H1 (cell line): ENCODE measurements at regions not wholly inside any gene's neighbourhood (a gene's known extent, or its start where the extent isn't known, plus 50 kb on each side); places are given as distances from the start of the nearest gene placed in this dataset.

Experiments
- CTCF ChIA-PET: fragments of 300-600 bp; sonication (Branson Sonifier 250); formaldehyde crosslinking; loops from one replicate; lab custom pipeline; 2021; ENCODE audit not compliant: partially characterized antibody; lab: Charles Lee
- POLR2A ChIA-PET: fragments of 300-600 bp; sonication (Branson Sonifier 250); formaldehyde crosslinking; loops from one replicate; lab custom pipeline; 2021; ENCODE audit warnings: inconsistent platforms; ENCODE audit not compliant: partially characterized antibody; lab: Charles Lee
- DNase-seq, 2 experiments: peaks; one replicate each; pipeline versions ENCODE4 v3.0.0 to v3.0.0-alpha.2; 2010 to 2022; ENCODE audit warnings: low spot score in 2 of 2, low read depth in 1 of 2, mixed read lengths in 1 of 2
- FAIRE-seq: peaks from 2 replicates; lab custom pipeline; 2011; peaks lifted over from hg19 to GRCh38; lab: Jason Lieb, UNC
- H2AFZ ChIP-seq: 2 replicates; pipeline ENCODE4 v1.8.1; 2012; ENCODE audit warnings: low read length, inconsistent platforms
- H2AK5ac ChIP-seq: 2 replicates; pipeline ENCODE4 v1.6.1; 2013; ENCODE audit warnings: low read depth, low read length
- H2BK120ac ChIP-seq: replicated peaks from 2 replicates; pipeline ENCODE3; 2013; ENCODE audit warnings: low read depth, low read length, inconsistent platforms
- H2BK12ac ChIP-seq: 2 replicates; pipeline ENCODE4 v1.6.1; 2013; ENCODE audit warnings: low read depth, low read length
- H2BK15ac ChIP-seq: 2 replicates; pipeline ENCODE4 v1.6.1; 2013; ENCODE audit warnings: low read length
- H2BK20ac ChIP-seq: 2 replicates; pipeline ENCODE4 v1.6.1; 2013; ENCODE audit warnings: low read length
- H2BK5ac ChIP-seq: 2 replicates; pipeline ENCODE4 v1.6.1; 2013; ENCODE audit warnings: low read depth, low read length
- H3K14ac ChIP-seq: 2 replicates; pipeline ENCODE4 v1.6.1; 2013; ENCODE audit warnings: inconsistent platforms; ENCODE audit not compliant: insufficient read length
- H3K18ac ChIP-seq: 2 replicates; pipeline ENCODE4 v1.6.1; 2013; ENCODE audit warnings: low read length; ENCODE audit errors: extremely low read depth
- H3K23ac ChIP-seq: 2 replicates; pipeline ENCODE4 v1.6.1; 2013; ENCODE audit warnings: inconsistent platforms; ENCODE audit not compliant: insufficient read length
- H3K23me2 ChIP-seq: 2 replicates; pipeline ENCODE4 v1.6.1; 2013; ENCODE audit warnings: low read depth, low read length
- H3K27ac ChIP-seq: 2 replicates; pipeline ENCODE4 v1.6.1; 2011; ENCODE audit warnings: low read depth, low read length, inconsistent platforms
- H3K27me3 ChIP-seq, 4 experiments: replicated peaks in 1 of 4; 1 replicate in 1 of 4; 2 replicates in 3 of 4; pipeline versions ENCODE4 v1.6.1 to v1.8.1; 2011 to 2013; ENCODE audit warnings: low read length in 3 of 4, mild to moderate bottlenecking in 3 of 4, inconsistent platforms in 2 of 4, mixed read lengths in 2 of 4, moderate library complexity in 1 of 4; ENCODE audit not compliant: control insufficient read depth in 3 of 4, insufficient read depth in 3 of 4; ENCODE audit errors: extremely low read depth in 1 of 4
- H3K36me3 ChIP-seq, 4 experiments: 2 replicates each; pipeline versions ENCODE4 v1.6.1 to v1.8.1; 2011 to 2013; ENCODE audit warnings: mild to moderate bottlenecking in 4 of 4, low read length in 3 of 4, moderate library complexity in 2 of 4, control low read depth in 1 of 4, inconsistent platforms in 1 of 4; ENCODE audit not compliant: insufficient read depth in 4 of 4, control insufficient read depth in 2 of 4
- H3K4ac ChIP-seq: replicated peaks from 2 replicates; pipeline ENCODE3; 2013; ENCODE audit warnings: low read length, low read depth, mixed read lengths, inconsistent platforms; ENCODE audit not compliant: insufficient read length
- H3K4me1 ChIP-seq, 4 experiments: replicated peaks in 1 of 4; 1 replicate in 1 of 4; 2 replicates in 3 of 4; pipeline versions ENCODE4 v1.6.1 to v1.8.1; 2011 to 2013; ENCODE audit warnings: low read length in 3 of 4, inconsistent platforms in 2 of 4, mixed read lengths in 1 of 4; ENCODE audit not compliant: insufficient read depth in 4 of 4, control insufficient read depth in 3 of 4
- H3K4me2 ChIP-seq, 2 experiments: 2 replicates each; pipeline versions ENCODE4 v1.6.1 to v1.8.1; 2011 to 2013; ENCODE audit warnings: low read depth in 2 of 2, low read length in 2 of 2, control low read depth in 1 of 2, inconsistent platforms in 1 of 2, mild to moderate bottlenecking in 1 of 2; ENCODE audit not compliant: insufficient read depth in 1 of 2
- H3K4me3 ChIP-seq, 4 experiments: fragments of 200-600, 300-600 bp in 1 of 4; sonication (generic), shearing (Covaris generic), sonication (Bioruptor Twin) in 1 of 4; 2 replicates each; pipeline versions ENCODE4 v1.5.1 to v1.8.1; 2011 to 2016; ENCODE audit warnings: low read length in 4 of 4, low read depth in 3 of 4, control low read depth in 2 of 4, inconsistent platforms in 2 of 4, mild to moderate bottlenecking in 2 of 4, mixed read lengths in 1 of 4, moderate library complexity in 1 of 4; ENCODE audit not compliant: insufficient read depth in 2 of 4; ENCODE audit errors: extremely low read depth in 1 of 4
- H3K56ac ChIP-seq: replicated peaks from 2 replicates; pipeline ENCODE3; 2013; ENCODE audit warnings: low read depth, mild to moderate bottlenecking, mixed read lengths, low read length, inconsistent platforms; ENCODE audit not compliant: insufficient read length
- H3K79me1 ChIP-seq: 2 replicates; pipeline ENCODE4 v1.6.1; 2013; ENCODE audit warnings: low read depth, low read length, control low read depth
- H3K79me2 ChIP-seq, 2 experiments: 2 replicates each; pipeline versions ENCODE4 v1.6.1 to v1.8.1; 2012 to 2013; ENCODE audit warnings: low read length in 2 of 2, mild to moderate bottlenecking in 2 of 2, inconsistent platforms in 1 of 2; ENCODE audit not compliant: insufficient read depth in 2 of 2, control insufficient read depth in 1 of 2
- H3K9ac ChIP-seq, 4 experiments: replicated peaks in 1 of 4; 1 replicate in 1 of 4; 2 replicates in 3 of 4; pipeline versions ENCODE4 v1.6.1 to v1.8.1; 2011 to 2013; ENCODE audit warnings: low read depth in 3 of 4, low read length in 3 of 4, control low read depth in 2 of 4, mild to moderate bottlenecking in 2 of 4, moderate library complexity in 2 of 4, inconsistent platforms in 1 of 4; ENCODE audit errors: extremely low read depth in 1 of 4
- H3K9me3 ChIP-seq, 2 experiments: 2 replicates each; pipeline versions ENCODE4 v1.6.1 to v1.8.1; 2012 to 2013; ENCODE audit warnings: mild to moderate bottlenecking in 2 of 2, moderate library complexity in 2 of 2, control low read depth in 1 of 2, inconsistent platforms in 1 of 2, low read depth in 1 of 2, low read length in 1 of 2, mixed read lengths in 1 of 2; ENCODE audit not compliant: insufficient read depth in 2 of 2
- H4K20me1 ChIP-seq, 2 experiments: replicated peaks in 1 of 2; 2 replicates each; pipeline versions ENCODE3 to v1.8.1; 2011 to 2013; ENCODE audit warnings: inconsistent platforms in 2 of 2, low read length in 2 of 2, mild to moderate bottlenecking in 1 of 2; ENCODE audit not compliant: insufficient read depth in 2 of 2, control insufficient read depth in 1 of 2
- H4K5ac ChIP-seq: 2 replicates; pipeline ENCODE4 v1.6.1; 2013; ENCODE audit warnings: low read length, low read depth, mixed read lengths, inconsistent platforms; ENCODE audit not compliant: insufficient read length
- H4K8ac ChIP-seq: 2 replicates; pipeline ENCODE4 v1.8.0; 2013; ENCODE audit warnings: mild to moderate bottlenecking, moderate library complexity, low read length, inconsistent platforms; ENCODE audit not compliant: insufficient read depth; ENCODE audit errors: extremely low read depth
- H4K91ac ChIP-seq: replicated peaks from 2 replicates; pipeline ENCODE3; 2013; ENCODE audit warnings: low read length, mixed read lengths, inconsistent platforms; ENCODE audit not compliant: insufficient read length
- BACH1 ChIP-seq: IDR thresholded peaks from 2 replicates; pipeline ENCODE4 v1.6.1; 2012; ENCODE audit warnings: low read length, improper control_type of control experiment
- BCL11A ChIP-seq, 2 experiments: IDR thresholded peaks; one replicate each; pipeline ENCODE4 v1.6.1; 2011; ENCODE audit warnings: low read depth in 2 of 2, low read length in 2 of 2, mild to moderate bottlenecking in 2 of 2
- EZH2 ChIP-seq: fragments of 200-600 bp; sonication (generic); IDR thresholded peaks from 2 replicates; pipeline ENCODE4 v1.7.1; 2012; ENCODE audit warnings: low read depth, mild to moderate bottlenecking, moderate library complexity, low read length, inconsistent platforms; ENCODE audit not compliant: severe bottlenecking
- HDAC2 ChIP-seq, 2 experiments: fragments of 300-600 bp in 1 of 2; sonication (generic) in 1 of 2; IDR thresholded peaks; 2 replicates each; pipeline ENCODE4 v1.6.1; 2011 to 2012; ENCODE audit warnings: low read depth in 2 of 2, low read length in 2 of 2, mild to moderate bottlenecking in 2 of 2, moderate library complexity in 2 of 2, borderline replicate concordance in 1 of 2, inconsistent platforms in 1 of 2
- KDM5A ChIP-seq: fragments of 200-600 bp; IDR thresholded peaks from 2 replicates; pipeline ENCODE4 v1.7.1; 2012; ENCODE audit warnings: mild to moderate bottlenecking, low read length, inconsistent platforms, mixed read lengths
- NANOG ChIP-seq: IDR thresholded peaks from 2 replicates; pipeline ENCODE4 v1.6.1; 2011; ENCODE audit warnings: low read length, low read depth, mild to moderate bottlenecking, inconsistent platforms; ENCODE audit not compliant: insufficient read depth, poor library complexity, severe bottlenecking
- POU5F1 ChIP-seq: IDR thresholded peaks from 2 replicates; pipeline ENCODE4 v1.6.1; 2011; ENCODE audit warnings: low read depth, mild to moderate bottlenecking, low read length, moderate library complexity
- RAD21 ChIP-seq, 2 experiments: IDR thresholded peaks in 1 of 2; conservative IDR thresholded peaks in 1 of 2; 2 replicates each; pipeline ENCODE4 v1.6.1; 2011; ENCODE audit warnings: low read depth in 2 of 2, low read length in 2 of 2, improper control_type of control experiment in 1 of 2, inconsistent platforms in 1 of 2, mild to moderate bottlenecking in 1 of 2, moderate library complexity in 1 of 2
- RFX5 ChIP-seq: IDR thresholded peaks from 2 replicates; pipeline ENCODE4 v1.6.1; 2011; ENCODE audit warnings: low read depth, low read length, improper control_type of control experiment, borderline replicate concordance
- SAP30 ChIP-seq: fragments of 300-600 bp; sonication (generic); IDR thresholded peaks from 2 replicates; pipeline ENCODE4 v1.7.1; 2012; ENCODE audit warnings: low read length, moderate library complexity, mild to moderate bottlenecking, inconsistent platforms; ENCODE audit not compliant: insufficient read depth, insufficient replicate concordance
- SIRT6 ChIP-seq: IDR thresholded peaks from one replicate; pipeline ENCODE4 v1.7.1; 2012; ENCODE audit warnings: low read length, inconsistent platforms
- ZNF274 ChIP-seq: IDR thresholded peaks from 2 replicates; pipeline ENCODE4 v1.7.0; 2012; ENCODE audit warnings: low read length, borderline replicate concordance; ENCODE audit errors: extremely low read depth
- WGBS, 2 experiments: shearing (Covaris generic) in 1 of 2; methylation state at CpG; one replicate each; pipeline versions ENCODE4 v1.1.6 to v1.1.7; 2013 to 2015; ENCODE audit warnings: low lambda C conversion rate in 2 of 2, mixed read lengths in 2 of 2, inconsistent platforms in 1 of 2, low coverage in 1 of 2, missing lambda C conversion rate in 1 of 2; ENCODE audit not compliant: insufficient replicate concordance in 2 of 2, insufficient coverage in 1 of 2, insufficient read length in 1 of 2; ENCODE audit errors: extremely low coverage in 1 of 2, missing lambda C conversion rate in 1 of 2; 5-methylcytosine and 5-hydroxymethylcytosine counted together
- TF ChIP-seq, protein P1 (sequence below): IDR thresholded peaks from 2 replicates; pipeline ENCODE4 v1.6.1; 2011; ENCODE audit warnings: low read depth, mild to moderate bottlenecking, low read length; ENCODE audit not compliant: insufficient read depth

GRCh38 chr2:217337771-217338170 lies 477.9 kb upstream of the TNP1 start:
- no peak for TF ChIP-seq RAD21 (IDR thresholded peaks at IDR 0.05 in 1 of 2, conservative IDR thresholded peaks at IDR 0.05 in 1 of 2; ENCODE audit: low read depth in 2 of 2, low read length in 2 of 2)
- no peak for TF ChIP-seq BCL11A (IDR thresholded peaks at IDR 0.05; ENCODE audit: low read depth in 2 of 2, low read length in 2 of 2)
- no peak for TF ChIP-seq NANOG
- TF ChIP-seq SIRT6, result no peak
- no peak for TF ChIP-seq KDM5A
- TF ChIP-seq, protein P1, sequence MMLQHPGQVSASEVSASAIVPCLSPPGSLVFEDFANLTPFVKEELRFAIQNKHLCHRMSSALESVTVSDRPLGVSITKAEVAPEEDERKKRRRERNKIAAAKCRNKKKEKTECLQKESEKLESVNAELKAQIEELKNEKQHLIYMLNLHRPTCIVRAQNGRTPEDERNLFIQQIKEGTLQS, result no peak
- no peak for TF ChIP-seq RFX5
- no peak for TF ChIP-seq SAP30
- TF ChIP-seq BACH1, result no peak
- TF ChIP-seq EZH2, result no peak
- TF ChIP-seq POU5F1, result no peak
- no peak for TF ChIP-seq HDAC2 (IDR thresholded peaks at IDR 0.05; ENCODE audit: borderline replicate concordance in 1 of 2, low read depth in 2 of 2, low read length in 2 of 2)
- TF ChIP-seq ZNF274, result no peak
- H3K27ac ChIP-seq, result no peak overlapping the region
- H2BK12ac ChIP-seq, result no peak overlapping the region
- CTCF ChIA-PET, result no interaction called here
- no peak overlapping the region for H3K14ac ChIP-seq
- no peak overlapping the region for H3K56ac ChIP-seq
- no peak overlapping the region for H2BK20ac ChIP-seq
- H3K23me2 ChIP-seq, result no peaks in the 10 kb centered on the region
- DNase-seq, result no peak
- H3K4ac ChIP-seq, result no peak overlapping the region
- WGBS, 2 experiments, result 100% methylated on average over 3 of the region's 3 CpGs; no CpG with 5 or more reads in 1 of the 2 experiments
- POLR2A ChIA-PET, result no interaction called here
- H2AFZ ChIP-seq, result no peak overlapping the region
- no peak overlapping the region for H4K5ac ChIP-seq
- H4K91ac ChIP-seq, result no peak overlapping the region
- H2AK5ac ChIP-seq, result no peak overlapping the region
- H3K79me1 ChIP-seq, result no peaks in the 10 kb centered on the region
- no peak overlapping the region for H3K4me2 ChIP-seq
- no peak overlapping the region for H2BK120ac ChIP-seq
- no peak overlapping the region for H4K8ac ChIP-seq
- H3K23ac ChIP-seq, result no peak overlapping the region
- no peak overlapping the region for H3K4me3 ChIP-seq
- H2BK5ac ChIP-seq, result no peak overlapping the region
- H3K9me3 ChIP-seq, result no peaks in the 10 kb centered on the region
- no peak overlapping the region for H2BK15ac ChIP-seq
- no peaks in the 10 kb centered on the region for H3K36me3 ChIP-seq
- no peaks in the 10 kb centered on the region for H3K4me1 ChIP-seq
- no peak overlapping the region for H3K18ac ChIP-seq
- H4K20me1 ChIP-seq, result no peaks in the 10 kb centered on the region
- no peak for FAIRE-seq
- no peaks in the 10 kb centered on the region; a peak in 1 of 7 replicates for H3K27me3 ChIP-seq
- no peaks in the 10 kb centered on the region for H3K79me2 ChIP-seq
- H3K9ac ChIP-seq, result no peak overlapping the region
